A172 (cell line): ENCODE measurements at regions not wholly inside any gene's neighbourhood (a gene's known extent, or its start where the extent isn't known, plus 50 kb on each side); places are given as distances from the start of the nearest gene placed in this dataset.

Experiments used
- DNase-seq: peaks from one replicate; pipeline ENCODE4 v3.0.0-alpha.2; 2015; ENCODE audit warnings: low spot score

DNA sequence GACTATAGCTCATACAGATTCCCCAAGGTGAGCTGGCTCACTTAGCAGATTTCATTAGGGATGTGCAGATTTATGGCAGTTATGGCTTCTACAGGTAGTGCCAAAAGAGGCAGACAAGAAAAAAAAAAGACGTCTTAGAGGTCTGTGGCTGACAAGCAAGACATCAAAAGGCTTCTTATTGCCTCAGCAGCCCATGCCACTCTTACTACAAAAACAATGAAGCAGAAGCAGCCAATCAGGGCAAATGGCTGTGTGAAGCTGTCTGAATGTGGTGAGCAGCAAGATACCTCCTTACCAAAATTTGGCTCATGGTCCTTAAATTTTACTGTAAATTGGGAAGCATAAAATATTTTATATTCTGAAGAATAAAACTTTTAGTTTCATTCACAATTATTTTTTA is 557.5 kb upstream of the GOLIM4 start:
- no peak for DNase-seq

DNA sequence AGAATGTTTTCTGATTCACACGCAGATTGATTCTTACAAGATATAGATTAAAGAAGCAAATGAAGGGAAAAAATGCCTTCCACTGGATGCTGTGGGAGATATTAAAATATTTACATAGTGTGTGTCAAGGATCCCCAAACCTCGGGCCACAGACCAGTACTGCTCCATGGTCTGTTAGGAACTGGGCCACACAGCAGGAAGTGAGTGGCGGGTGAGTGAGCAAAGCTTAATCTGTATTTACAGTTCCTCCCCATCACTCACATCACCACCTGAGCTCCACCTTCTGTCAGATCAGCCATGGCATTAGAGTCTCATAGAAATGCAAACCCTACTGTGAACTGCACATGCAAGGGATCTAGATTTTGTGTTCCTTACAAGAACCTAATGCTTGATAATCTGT is 552.6 kb upstream of the GOLIM4 start:
- no peak for DNase-seq

DNA sequence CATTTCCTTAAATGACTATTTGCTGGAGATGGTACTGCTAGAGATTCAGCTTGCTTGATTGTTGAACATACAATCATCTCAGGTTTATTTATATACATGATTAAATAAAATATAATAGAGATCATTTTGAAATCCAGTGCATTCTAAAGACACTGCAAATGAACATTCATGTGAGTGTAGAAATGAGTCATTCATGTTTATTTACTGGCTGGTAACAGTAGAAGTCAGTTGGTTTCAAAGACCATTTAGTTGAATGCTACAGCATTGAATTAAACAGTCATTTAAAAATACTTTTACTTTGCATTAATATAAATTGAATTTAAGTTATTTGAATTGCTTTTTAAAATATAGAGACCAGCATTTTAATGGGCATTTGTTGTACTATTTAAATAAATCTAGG is 551.9 kb upstream of the GOLIM4 start:
- DNase-seq = no peak

DNA sequence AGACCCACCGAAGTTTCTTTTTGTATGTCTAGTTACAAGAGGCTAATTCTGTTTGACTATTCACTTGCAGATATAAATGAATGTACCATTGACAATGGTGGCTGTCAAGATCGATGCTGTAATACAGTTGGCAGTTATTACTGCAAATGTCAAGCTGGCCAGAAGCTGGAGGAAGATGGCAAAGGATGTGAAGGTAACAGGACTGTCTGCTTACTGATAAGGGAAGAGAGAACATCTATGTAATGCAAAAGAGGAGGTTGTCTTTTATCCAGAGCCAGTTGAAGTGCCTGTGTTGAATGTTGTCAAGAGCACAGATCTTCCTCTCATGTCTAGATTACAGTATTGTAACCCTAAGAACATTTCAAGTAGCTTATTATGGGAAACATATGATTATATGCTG is 549.5 kb upstream of the GOLIM4 start:
- DNase-seq = no peak

DNA sequence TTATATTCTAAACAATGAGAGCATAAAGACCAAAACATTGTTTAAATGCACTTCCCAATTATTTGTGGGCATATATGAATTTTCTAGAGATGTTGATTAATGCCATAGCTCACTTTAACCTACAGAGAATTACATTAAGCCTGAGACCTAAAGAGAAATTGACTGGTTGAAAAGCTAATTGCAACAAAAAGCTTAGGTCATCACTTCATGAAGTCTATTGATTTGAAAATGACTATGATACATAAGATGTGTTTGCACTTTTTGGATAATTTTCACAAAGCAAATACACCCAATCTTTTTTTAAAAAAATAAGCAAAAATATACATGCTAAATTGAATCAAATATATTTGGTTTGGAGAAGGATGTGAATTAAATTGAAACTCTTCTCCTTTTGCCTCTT is 532.8 kb upstream of the GOLIM4 start:
- DNase-seq = no peak

DNA sequence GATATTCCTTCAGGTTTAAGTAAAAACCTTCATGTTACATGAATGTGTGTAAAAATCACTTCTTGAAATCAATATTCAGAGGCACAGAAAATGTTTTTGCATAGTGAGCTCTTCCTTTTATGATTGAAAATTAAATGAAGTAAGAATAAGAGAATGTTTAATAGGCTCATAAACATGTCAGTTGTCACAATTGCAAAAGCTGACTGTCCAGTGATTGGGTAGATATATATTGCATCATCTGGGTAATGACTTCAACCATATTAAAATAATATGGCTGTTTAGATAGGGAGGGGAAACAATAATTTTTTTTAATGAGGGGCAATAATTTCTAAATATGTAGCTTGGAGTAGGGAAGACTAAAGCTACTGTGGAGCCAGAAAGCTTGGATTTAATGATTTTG is 529.8 kb upstream of the GOLIM4 start:
- no peak for DNase-seq

DNA sequence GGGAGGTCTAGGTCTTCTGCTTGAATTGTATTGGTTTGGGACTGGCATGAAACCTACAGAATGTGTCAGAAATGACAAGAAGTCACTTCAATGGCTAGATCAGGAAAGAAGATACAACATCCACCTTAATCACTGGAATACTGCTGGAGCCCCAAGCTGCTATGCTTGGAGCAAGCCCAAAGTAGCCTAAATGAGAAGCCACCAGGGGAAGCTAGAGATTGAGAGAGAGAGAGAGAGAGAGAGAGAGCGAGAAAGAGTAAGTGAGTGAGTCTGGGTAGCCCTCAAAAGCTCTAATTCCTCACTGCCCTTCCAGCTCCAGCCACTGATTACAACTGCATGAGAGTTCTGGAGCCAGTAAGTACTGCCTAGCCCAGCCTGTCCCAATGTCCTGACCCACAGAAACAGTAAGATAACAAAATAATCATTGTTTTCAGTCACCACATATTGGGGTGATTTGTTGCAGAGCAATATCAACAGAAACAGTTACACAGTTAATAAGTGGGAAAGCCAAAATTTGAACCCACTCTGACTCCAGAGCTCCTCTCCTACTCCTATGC is 529.2 kb upstream of the GOLIM4 start:
- DNase-seq = no peak

DNA sequence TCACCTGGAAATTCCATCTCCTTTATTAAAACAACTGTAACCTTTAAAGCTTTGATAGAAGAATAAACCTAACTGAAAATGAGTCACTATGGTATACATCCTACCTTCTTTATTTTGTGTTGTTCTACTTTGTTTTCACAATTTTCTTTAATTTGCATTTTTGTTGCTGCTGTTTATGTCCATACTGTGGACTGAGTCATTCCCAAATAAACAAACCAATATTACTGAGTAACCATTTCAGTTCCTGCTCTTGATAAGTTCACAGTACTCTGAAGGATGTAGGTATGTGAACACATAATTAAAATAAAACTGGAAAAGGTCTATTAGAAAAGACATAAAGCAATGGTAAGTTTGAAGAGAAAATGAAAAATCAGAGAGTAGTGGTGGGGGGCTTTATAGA is 528.5 kb upstream of the GOLIM4 start:
- no peak for DNase-seq

DNA sequence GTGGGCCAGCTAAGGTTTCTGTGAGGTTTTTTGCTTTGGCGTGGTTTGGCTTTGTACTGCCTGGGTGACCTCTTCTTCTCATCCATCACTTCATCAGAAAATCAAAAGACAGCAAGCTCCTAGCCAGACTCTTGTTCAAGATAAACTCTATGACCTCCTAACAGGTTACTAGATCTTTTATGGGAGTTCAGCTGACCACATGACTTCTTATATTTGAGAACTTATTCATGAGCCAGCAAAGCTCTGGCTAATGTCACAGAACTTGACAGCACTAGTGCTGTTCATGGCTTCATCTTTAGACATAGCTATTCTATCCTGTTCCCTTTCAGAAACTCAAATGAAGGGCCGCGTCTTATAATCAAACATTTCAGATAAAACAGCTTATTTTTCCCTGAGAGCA is 527.1 kb upstream of the GOLIM4 start:
- no peak for DNase-seq

DNA sequence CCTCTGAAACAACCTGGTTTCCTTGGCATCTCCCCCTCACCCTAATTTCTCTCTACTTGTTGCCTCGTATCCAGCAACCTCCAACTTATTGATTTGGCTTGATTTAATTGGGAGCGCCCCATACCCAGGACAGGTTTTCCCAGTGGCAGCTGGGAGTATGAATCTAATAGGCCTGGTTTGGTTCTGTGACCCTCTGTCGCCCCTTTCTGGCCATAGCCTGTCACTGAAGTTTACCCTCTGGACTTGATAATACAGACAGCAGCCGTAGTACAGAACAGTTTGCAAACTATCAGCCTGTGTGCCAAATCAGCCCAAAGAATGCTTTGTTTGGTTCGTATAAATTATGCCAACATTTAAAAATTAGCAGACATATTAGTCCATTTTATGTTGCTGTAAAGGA is 525.1 kb upstream of the GOLIM4 start:
- peak; percentile 19 for DNase-seq

DNA sequence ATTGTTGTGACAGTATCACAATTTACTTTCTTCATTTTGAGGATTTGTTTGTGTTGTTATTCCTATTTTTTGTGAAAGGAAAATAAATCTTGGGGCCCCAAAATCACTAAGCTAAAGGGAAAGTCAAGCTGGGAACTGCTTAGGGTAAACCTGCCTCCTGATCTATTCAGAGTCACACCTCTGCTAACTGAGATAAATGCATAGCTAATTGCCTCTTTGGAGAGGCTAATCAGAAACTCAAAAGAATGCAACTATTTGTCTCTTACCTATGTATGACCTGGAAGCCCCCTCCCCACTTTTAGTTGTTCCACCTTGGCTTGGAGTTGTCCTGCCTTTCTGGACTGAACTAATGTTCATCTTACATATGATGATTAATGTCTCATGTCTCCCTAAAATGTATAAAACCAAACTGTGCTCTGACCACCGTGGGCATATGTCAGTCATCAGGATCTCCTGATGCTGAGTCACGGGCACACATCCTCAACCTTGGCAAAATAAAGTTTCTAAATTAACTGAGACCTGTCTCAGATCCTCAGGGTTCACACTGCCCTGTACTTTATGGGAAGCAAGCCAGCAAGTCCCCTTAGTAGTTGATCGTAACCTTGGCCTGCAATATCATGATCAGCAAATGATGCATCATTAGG is 523.2 kb upstream of the GOLIM4 start:
- DNase-seq = no peak

DNA sequence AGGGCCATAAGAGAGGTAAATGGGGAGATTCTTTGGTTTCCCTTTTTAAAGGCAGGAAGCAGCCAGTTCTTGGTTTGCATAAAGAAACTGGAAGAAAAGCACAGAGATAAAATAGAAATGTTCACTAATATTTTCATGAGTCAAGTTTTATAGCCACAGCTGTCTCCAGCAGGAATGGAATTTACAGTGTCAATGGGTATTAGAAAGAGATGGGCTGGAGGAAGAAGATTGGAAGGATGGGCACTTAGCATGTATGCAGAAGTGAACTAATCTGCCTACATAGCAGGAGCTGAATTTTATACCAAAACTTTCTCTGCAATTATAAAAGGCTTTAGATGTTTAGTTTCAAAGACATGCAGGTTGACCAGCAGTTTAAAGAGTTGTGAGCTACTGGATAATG is 521.9 kb upstream of the GOLIM4 start:
- DNase-seq = no peak

DNA sequence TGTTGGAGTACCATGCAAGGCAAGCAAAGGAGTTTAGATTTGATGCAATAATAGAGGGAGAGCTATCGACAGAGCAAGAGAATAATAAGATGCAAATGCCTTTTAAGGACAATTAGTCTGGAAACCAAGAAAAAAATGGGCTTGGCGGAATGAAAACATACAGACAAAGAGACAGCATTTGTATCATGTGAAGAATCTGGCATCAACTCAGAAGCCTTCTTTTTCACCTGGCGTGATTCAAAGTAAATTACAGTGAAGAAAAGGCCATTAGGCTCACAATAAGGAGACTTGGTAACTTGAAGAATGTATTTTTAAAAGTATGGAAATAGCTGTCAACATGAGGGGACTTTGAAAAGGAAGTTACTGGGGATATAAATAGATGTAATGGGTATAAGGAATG is 521.2 kb upstream of the GOLIM4 start:
- DNase-seq = no peak

DNA sequence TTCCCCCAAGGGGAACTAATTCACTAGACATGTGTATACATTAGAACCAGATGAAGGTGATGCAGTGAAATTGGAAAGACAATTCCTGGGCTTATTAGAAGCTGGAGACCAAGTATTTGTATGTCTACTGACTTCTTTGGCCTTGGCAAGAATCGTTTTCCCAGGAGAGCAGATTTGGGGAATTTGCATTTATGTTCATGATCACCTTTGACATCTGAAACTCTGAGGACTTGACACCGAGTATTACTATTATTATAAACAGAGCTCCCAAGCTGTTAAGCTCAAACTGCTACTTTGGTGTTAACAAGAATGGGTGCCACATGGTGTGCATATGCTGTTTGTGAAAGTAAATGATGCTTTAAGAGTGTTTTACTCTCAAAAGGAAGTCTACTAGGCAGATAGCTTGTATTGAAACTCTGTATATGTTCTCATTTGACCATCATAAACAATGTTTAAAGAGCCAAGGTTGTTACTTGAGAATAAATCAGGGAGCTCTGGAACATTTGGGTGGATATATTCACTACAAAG is 519.8 kb upstream of the GOLIM4 start:
- no peak for DNase-seq

DNA sequence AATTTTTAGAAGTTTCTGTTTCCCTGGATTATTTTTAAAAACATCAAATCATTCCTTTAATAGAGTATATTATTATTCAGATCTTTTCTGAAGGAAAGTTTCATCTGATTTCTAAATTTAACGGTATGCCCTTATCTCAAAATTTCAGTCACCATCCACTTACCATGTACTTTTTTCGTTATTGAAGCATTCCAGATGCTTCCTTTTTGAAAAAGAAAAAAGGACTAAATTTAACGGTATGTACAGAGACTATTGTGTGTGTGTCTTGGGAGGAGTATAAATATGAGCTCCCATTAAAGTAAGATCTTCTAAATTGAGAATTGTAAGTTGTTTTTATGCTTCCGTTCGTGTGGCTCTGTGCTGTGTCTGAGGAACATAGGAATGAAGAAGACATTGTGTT is 517.4 kb upstream of the GOLIM4 start:
- DNase-seq = no peak

DNA sequence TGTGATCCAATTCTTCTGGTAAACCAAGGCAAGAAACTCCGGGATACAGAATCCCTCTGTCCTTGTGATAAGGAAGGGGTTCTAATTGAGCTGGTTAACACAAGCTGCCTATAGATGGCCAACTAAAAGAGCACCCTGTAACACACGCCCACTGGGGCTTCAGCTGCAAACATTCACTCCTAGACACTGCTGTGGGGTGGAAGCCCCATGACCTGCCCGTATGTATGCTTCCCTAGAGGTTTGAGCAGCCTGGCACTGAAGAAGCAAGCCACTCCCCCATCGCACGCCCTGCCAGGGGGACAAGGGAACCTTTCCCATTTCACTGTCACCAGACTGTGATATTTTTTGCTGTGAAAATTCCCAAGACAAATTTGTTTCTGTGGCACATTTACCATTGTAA is 516.9 kb upstream of the GOLIM4 start:
- no peak for DNase-seq

DNA sequence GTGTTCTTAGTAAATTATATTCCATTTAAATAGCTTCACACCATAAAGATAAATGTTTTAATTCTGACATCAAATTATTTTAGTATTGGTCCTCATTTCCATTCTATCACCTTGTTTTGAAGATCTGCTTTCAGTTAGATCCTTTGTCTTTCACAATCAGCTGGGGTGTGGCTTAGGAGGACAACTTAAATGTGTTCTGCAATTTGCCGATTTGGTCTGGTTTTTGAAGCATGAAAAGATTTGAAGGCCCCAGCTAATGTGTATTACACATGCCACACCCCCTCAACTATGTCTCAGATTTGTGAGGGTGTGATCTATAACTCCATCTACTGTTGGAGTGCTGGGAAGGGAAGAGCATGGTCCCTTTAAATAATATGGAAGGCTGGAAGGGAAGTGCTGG is 516.1 kb upstream of the GOLIM4 start:
- no peak for DNase-seq

DNA sequence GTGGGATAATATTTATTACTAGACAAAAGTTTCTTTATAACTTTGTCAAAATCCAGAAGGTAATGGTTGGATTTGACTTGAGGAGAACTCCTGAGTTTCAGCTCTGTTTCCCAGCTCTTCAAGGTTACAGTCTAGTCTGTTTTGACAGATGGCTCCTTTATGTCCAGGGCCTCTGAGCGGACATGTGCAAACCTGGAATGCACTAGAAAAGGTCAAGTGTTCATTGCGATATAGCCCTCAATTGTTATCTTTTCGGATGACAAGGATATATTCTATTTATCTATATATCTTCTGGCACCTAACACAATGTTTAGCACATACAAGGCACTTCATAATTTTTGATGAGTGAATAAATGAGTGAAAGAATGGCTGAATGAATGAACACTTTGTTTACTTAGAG is 513.2 kb upstream of the GOLIM4 start:
- DNase-seq = no peak

DNA sequence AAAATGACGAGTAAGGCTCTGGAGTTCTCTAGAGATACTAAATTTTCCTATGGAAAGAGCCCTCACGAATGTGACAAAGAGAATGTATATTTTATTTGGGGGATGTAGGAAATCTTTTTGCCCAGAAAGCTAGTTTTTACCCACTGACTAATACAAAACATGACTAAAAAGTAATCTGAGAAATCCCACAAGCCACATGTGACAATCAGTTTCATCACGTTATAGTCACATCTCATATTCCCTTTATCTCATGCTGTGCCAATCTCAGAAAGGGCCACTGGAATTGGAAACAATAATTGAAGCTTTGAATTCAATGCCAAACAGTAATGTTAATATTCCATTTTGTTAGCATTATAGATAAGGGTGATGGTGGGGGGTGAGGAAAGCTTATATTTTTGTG is 509.0 kb upstream of the GOLIM4 start:
- DNase-seq = no peak

DNA sequence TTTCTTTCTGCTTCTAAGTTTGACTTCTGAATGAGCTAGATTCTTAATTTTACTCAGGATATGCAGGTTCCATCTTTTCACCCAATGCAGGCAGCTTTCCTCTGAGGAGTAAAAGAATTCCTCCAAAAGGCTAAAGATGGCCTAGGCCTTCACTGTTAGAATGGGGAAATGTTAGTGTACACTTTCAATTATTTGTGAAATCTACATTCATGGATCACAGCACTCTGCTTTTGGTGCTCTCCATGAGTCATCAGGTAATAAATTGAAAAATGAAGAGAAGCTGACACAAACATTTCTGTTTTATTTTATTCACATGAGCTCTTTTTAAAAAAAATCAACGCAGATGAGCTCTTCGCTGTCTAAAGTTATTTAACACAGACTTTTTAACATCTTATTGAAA is 502.5 kb upstream of the GOLIM4 start:
- no peak for DNase-seq

DNA sequence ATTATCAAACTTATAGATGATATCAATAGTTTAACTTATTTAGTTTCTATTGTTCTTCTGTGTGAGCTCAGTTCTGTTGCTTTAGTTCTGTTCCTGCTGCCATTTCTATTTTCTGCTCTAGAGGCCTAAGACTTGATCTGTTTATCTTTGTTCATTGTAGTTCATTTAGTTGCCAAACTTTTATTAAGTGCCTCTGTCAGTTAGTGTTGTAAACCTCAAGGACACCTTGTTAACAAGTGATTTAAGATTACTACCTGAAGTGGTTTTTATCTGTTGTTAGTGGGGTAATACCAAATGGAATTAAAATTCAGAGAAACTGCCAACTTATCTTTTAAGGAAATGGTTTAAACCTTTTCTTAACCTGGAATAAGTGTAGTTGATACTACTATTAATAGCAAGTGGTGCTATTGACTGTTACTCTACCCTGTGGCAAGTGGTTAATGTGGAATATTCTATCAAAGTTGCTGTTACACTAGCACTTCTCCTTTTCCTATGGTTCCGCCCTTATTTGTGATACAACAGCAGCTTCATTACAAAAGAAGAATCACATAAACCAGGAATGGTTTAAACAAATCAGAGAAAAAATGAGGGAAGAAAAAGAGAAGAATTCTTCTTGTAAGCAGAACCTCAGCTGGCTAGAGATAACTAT is 500.6 kb upstream of the GOLIM4 start:
- DNase-seq = no peak

DNA sequence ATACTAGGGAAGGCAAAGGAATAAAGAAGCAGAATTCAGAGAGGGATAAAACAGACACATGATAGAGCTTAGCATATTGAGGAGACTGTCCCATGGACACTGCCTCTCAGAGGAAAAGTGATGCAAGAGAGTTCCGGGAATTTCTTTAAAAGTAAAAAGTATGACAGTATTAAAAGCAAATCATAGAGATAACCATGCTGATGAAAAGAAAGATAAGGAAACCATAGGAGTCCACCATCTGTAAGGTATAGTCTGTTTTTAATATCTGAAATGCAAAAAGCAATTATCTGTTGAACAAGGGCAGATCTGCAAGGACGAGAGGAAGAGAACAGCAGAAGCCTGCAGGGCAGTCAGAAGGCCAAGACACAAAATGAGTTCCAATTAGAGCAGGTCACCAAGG is 495.9 kb upstream of the GOLIM4 start:
- DNase-seq = no peak

DNA sequence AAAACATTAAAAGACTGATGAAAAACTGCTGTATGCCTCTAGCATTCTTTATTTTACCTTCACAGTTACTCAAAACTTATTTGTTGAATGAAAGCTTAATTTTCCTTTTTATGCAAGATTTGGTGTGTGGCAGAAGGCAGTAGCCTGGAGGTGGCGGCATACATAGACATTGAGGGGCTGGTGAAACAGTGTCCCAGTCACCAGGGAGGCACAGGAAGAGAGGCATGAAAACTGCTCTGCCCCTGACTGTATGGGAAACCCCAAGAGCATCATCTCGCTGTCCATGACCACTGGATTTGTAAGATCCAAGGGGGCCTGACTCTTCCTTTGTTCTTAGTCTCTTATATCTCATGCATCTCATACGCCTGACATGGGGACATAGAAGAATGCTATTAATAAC is 493.7 kb upstream of the GOLIM4 start:
- DNase-seq = no peak

DNA sequence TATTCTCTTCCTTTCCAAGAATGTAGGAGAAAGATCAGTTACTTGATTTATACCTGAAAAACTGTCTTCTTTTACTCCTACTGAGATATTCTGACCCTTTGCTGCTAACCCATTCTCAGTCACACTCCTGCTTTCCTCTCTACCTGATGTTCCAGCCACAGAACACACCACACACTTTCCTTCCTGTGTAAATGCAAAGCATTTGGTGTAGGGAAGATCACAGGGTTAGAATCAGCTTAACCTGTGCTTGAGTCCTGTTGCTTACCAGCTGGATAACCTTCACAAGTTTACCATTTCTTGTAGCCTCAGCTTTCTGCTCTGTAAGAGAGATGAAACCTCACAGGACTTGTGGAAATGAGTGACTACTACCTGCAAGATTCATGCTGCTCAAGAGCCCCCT is 489.8 kb upstream of the GOLIM4 start:
- DNase-seq = no peak
